Endodermal cell (in vitro differentiated cells): ENCODE measurements at regions not wholly inside any gene's neighbourhood (a gene's known extent, or its start where the extent isn't known, plus 50 kb on each side); places are given as distances from the start of the nearest gene placed in this dataset.

Experiments
- DNase-seq: peaks from one replicate; pipeline ENCODE4 v3.0.0-alpha.2; 2017
- H3K27ac ChIP-seq: 2 replicates; pipeline ENCODE4 v1.5.1; 2013; ENCODE audit warnings: mild to moderate bottlenecking, low read depth, low read length, moderate library complexity
- H3K27me3 ChIP-seq: 2 replicates; pipeline ENCODE4 v1.6.1; 2013; ENCODE audit warnings: mild to moderate bottlenecking, low read length, moderate library complexity; ENCODE audit not compliant: insufficient read depth, control insufficient read depth, poor library complexity, severe bottlenecking
- H3K36me3 ChIP-seq: 2 replicates; pipeline ENCODE4 v1.7.0; 2013; ENCODE audit warnings: mild to moderate bottlenecking, low read length, moderate library complexity; ENCODE audit not compliant: control insufficient read depth, insufficient read depth
- H3K4me1 ChIP-seq: one replicate; pipeline ENCODE4 v1.7.0; 2013; ENCODE audit warnings: low read length; ENCODE audit not compliant: control insufficient read depth, insufficient read depth
- H3K4me3 ChIP-seq: 2 replicates; pipeline ENCODE4 v1.5.1; 2013; ENCODE audit warnings: mild to moderate bottlenecking, low read length, moderate library complexity
- H3K9ac ChIP-seq: 2 replicates; pipeline ENCODE4 v1.6.1; 2013; ENCODE audit warnings: mild to moderate bottlenecking, low read length, moderate library complexity; ENCODE audit not compliant: poor library complexity, severe bottlenecking; ENCODE audit errors: extremely low read depth
- H3K9me3 ChIP-seq: 2 replicates; pipeline ENCODE4 v1.6.1; 2013; ENCODE audit warnings: mild to moderate bottlenecking, low read length, moderate library complexity; ENCODE audit not compliant: control insufficient read depth
- H3K27ac Mint-ChIP-seq: 2 replicates; pipeline ENCODE4 v1.8.0; 2020; ENCODE audit warnings: mixed read lengths
- H3K27me3 Mint-ChIP-seq: 2 replicates; pipeline ENCODE4 v1.8.0; 2021; ENCODE audit warnings: mild to moderate bottlenecking, mixed read lengths; ENCODE audit not compliant: insufficient read depth
- H3K36me3 Mint-ChIP-seq: 2 replicates; pipeline ENCODE4 v1.8.0; 2020; ENCODE audit warnings: low read depth, mixed read lengths
- H3K4me1 Mint-ChIP-seq: 2 replicates; pipeline ENCODE4 v1.8.0; 2020; ENCODE audit warnings: mixed read lengths
- H3K4me3 Mint-ChIP-seq: 2 replicates; pipeline ENCODE4 v1.8.0; 2020; ENCODE audit warnings: mild to moderate bottlenecking, moderate library complexity, mixed read lengths
- H3K9me3 Mint-ChIP-seq: 2 replicates; pipeline ENCODE4 v1.8.0; 2020; ENCODE audit warnings: mild to moderate bottlenecking, mixed read lengths
- WGBS, 2 experiments: methylation state at CpG; one replicate each; pipeline versions ENCODE4 v1.1.5 to v1.1.7; 2013; ENCODE audit warnings: missing lambda C conversion rate in 2 of 2, mixed read lengths in 1 of 2; ENCODE audit not compliant: insufficient coverage in 1 of 2, insufficient read length in 1 of 2; 5-methylcytosine and 5-hydroxymethylcytosine counted together
- TF ChIP-seq, protein P1 (sequence below): fragments of 200-600 bp; sonication (generic); conservative IDR thresholded peaks from 2 replicates; pipeline ENCODE4 v1.5.0; 2021; ENCODE audit warnings: antibody characterized with exemption, mild to moderate bottlenecking

DNA sequence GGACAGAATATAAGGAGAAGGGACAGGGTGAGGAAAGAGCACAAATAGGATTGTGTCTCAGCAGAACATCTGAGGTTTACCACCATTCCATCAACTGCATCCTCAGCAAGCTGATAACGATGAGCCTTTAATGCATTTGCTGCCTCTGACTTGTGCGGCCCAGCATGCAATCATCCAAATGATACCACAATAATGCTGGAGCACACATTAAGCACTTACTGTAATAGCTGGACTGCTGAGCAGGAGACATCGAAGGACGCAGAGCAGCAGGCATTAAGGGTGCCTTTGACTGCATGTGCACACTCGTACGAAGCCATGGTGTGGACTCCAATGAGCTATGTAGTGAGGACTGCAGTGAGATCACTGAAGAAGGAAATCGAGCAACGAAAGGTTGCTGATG is 469.4 kb downstream of the FOXO1 start:
- no peak for DNase-seq
- Mint-ChIP-seq H3K4me1 (peaks cover 2% of the 10 kb centered on the region), H3K9me3 (no peaks in the 10 kb centered on the region), H3K27me3 (peaks cover 1% of the 10 kb centered on the region), H3K27ac (no peak overlapping the region), H3K4me3 (no peak overlapping the region), H3K36me3 (no peaks in the 10 kb centered on the region)
- Histone ChIP-seq H3K4me3 (no peak overlapping the region), H3K36me3 (no peaks in the 10 kb centered on the region), H3K27ac (no peak overlapping the region), H3K9me3 (no peaks in the 10 kb centered on the region), H3K27me3 (no peaks in the 10 kb centered on the region), H3K4me1 (no peaks in the 10 kb centered on the region), H3K9ac (no peak overlapping the region)
- WGBS, 2 experiments, result 91 to 99% methylated on average over 6 to 8 of the region's 8 CpGs
- TF ChIP-seq, protein P1, sequence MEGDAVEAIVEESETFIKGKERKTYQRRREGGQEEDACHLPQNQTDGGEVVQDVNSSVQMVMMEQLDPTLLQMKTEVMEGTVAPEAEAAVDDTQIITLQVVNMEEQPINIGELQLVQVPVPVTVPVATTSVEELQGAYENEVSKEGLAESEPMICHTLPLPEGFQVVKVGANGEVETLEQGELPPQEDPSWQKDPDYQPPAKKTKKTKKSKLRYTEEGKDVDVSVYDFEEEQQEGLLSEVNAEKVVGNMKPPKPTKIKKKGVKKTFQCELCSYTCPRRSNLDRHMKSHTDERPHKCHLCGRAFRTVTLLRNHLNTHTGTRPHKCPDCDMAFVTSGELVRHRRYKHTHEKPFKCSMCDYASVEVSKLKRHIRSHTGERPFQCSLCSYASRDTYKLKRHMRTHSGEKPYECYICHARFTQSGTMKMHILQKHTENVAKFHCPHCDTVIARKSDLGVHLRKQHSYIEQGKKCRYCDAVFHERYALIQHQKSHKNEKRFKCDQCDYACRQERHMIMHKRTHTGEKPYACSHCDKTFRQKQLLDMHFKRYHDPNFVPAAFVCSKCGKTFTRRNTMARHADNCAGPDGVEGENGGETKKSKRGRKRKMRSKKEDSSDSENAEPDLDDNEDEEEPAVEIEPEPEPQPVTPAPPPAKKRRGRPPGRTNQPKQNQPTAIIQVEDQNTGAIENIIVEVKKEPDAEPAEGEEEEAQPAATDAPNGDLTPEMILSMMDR, result no peak

- Mint-ChIP-seq H3K4me3 (no peak overlapping the region), H3K36me3 (no peaks in the 10 kb centered on the region)
- TF ChIP-seq, protein P1, result no peak
Observed at GRCh38 chr13:40197936-40198595, 468.4 kb downstream of the FOXO1 start.

DNA sequence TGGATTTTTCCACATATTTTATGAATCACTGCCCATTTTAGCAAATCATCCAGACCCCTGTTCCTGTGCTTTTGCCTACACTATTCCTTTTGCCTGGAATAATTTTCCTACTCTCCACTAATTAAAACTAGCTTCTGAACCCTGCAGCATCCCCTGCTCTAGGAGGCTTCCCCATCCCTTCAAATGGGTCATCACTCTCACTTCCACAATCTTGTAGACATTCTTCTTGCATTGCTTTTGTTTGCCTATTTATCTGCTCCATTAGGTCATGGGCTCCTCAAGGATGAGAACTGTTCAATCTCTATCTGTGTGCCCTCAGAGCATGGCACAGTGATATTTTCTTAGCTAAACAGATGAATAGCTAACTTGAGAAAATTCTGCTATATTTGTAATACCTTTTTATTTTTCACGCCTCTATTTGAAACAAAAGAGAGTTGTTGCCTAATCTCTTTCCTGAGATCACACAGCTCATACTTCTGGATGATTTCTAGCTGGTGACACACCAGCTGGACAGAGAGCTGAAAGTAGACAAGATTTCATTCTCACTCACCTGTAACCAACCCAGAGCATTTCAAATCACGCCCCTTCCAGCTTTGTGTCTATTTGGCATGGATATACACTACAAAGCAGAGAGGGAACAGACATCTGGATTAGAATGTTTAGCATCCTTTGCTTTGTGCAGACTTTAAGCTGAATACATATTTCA is 466.0 kb downstream of the FOXO1 start:
- no peak overlapping the region for H3K9ac ChIP-seq
- H3K4me3 ChIP-seq, result no peak overlapping the region
- Mint-ChIP-seq H3K9me3 (no peaks in the 10 kb centered on the region), H3K27me3 (no peaks in the 10 kb centered on the region), H3K27ac (no peak overlapping the region), H3K36me3 (no peaks in the 10 kb centered on the region), H3K4me3 (no peak overlapping the region), H3K4me1 (no peaks in the 10 kb centered on the region)
- no peaks in the 10 kb centered on the region for H3K36me3 ChIP-seq
- no peak for DNase-seq
- H3K9me3 ChIP-seq, result no peaks in the 10 kb centered on the region
- TF ChIP-seq, protein P1, result no peak
- H3K27ac ChIP-seq, result no peak overlapping the region
- H3K4me1 ChIP-seq, result no peaks in the 10 kb centered on the region
- H3K27me3 ChIP-seq, result no peaks in the 10 kb centered on the region
- 97 to 100% methylated on average over 1 to 2 of the region's 2 CpGs for WGBS, 2 experiments

More at GRCh38 chr13:40197936-40198595, 468.4 kb downstream of the FOXO1 start:
- Mint-ChIP-seq H3K27ac (no peak overlapping the region), H3K9me3 (no peaks in the 10 kb centered on the region), H3K27me3 (peaks cover 1% of the 10 kb centered on the region), H3K4me1 (no peaks in the 10 kb centered on the region)
- Histone ChIP-seq H3K36me3 (no peaks in the 10 kb centered on the region), H3K27me3 (no peaks in the 10 kb centered on the region), H3K27ac (no peak overlapping the region), H3K9me3 (no peaks in the 10 kb centered on the region), H3K4me3 (no peak overlapping the region), H3K4me1 (no peaks in the 10 kb centered on the region), H3K9ac (no peak overlapping the region)
- no peak for DNase-seq
- 91 to 94% methylated on average over 3 to 4 of the region's 4 CpGs for WGBS, 2 experiments
